ENCODE measurements at regions not wholly inside any gene's neighbourhood (a gene's known extent, or its start where the extent isn't known, plus 50 kb on each side); places are given as distances from the start of the nearest gene placed in this dataset.

DNA sequence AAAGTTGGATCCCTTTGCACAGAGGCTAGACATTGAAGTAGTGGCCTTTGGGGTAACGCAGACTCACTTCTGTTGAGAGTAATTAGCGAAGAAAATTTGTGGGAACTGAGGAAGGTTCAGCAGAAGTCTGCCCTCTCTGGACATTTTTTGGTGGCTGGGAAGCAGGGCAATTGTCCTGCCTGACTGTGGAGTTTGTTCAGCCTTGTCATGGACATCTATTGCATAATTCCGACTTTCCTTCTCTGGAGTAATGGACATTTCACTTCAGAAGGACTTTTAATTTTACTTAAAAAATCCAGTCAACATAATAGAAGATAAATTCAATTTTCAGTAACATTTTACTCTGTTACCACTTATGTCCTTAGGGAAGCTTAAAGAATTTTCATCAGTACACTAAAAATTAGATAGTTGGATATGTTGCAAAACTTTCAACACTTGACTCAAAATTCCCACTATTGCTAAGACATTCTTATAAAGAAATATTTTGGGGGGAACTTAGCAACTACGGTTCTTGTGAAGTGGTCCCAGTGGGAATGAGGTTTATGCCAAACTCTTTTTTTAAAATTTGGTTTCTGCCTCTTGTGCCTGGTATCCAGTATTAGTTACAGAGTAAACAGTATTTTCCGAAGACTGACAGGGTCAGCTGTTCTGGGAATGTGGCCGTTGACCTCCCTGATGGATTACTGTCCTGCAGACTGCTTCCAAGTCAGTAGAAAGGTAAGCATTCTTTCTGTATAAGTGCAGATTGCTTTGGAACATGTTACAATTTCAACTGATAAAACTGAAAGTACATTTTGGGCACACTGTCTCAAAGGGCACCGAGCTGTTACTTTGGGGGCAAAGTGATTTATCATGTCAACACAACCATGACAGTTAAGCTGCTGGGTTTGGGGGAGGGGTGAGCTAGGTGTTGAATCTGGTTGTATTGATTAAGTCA lies 100.6 kb upstream of the MLIP start:
- DNase-seq: no peak

DNA sequence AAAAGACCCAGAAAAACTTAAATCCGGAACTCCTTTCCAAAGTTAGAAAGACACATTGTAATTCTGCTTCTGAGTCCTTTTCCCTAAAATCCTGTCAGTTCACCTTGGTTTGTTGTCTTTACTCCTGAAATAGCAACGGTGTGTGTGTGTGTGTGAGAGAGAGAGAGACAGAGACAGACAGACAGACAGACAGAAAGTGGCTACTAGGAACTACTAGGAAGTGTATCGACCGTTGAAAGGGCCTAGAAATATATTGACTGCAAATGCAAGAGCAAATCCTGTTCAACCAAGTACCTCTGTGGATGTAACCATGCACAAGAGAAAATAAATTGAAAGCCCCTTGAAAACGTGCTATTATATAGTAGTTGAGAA lies 100.0 kb upstream of the MLIP start:
- no peak for DNase-seq

DNA sequence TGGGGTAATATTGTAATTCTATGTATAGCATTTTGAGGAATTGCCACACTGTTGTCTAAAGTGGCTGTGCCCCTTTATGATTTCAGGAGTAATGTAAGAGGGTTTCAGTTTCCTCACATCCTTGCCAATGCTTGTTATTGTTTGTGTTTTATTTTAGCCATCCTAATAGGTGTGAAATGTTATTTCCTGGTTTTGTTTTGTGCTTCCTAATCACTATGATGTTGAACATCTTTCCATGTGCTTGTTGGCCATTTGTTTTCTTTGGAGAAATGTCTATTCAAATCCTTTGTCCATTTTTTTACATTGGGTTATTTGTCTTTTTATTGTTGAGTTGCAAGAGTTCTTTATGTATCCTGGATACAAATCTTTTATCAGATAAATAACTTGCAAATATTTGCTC lies 97.3 kb upstream of the MLIP start:
- no peak for DNase-seq

DNA sequence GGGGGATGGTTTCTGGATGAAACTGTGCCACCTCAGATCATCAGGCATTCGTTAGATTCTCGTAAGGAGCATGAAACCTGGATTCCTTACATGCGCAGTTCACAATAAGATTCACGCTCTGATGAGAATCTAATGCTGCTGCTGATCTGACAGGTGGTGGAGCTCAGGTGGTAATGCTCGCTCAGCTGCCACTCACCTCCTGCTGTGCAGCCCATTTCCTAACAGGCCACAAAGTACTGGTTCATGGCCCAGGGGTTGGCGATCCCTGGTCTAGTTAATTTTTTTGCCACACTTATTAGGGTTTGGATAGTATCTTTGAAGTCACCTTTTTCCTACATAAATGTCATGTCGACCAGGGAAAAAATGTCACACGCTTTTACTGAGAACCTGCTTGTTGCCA lies 96.8 kb upstream of the MLIP start:
- DNase-seq: no peak

DNA sequence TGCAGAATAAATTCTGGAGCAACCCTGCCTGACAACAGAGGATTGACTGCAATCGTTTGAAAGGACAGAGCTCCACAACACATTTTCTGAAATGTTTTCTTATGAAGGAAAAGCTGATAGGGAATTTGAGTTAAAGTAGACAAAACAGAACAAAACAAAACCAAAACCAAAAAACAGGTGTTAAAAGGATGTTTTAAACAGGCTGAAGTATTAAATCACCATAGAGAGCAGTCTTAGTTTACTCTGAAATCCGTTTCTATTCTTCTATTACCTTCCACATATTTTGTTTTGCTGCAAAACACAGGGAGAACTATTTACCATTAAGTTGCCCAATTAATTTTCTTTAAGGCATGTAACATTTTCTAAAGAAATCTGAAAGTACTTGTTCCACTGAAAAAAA lies 93.4 kb upstream of the MLIP start:
- DNase-seq: no peak

DNA sequence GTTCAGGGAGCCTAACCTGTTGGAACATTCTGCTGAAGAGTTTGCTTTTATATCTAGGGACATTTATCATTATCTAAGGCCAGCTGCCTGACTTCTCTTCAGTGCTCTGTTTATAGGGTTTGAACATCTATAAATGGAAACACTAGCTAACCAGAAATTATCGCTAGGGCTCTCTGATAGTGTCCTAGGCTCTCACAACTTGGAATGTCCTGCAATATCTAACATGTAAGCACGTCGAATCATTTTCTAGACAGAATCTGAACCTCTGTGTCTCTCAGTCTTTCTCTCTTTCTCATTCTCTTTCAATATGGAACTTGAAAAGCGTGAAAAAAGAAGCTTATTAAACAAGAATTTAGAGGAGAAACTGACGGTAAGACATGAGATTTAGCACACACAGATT lies 92.5 kb upstream of the MLIP start:
- DNase-seq: no peak

DNA sequence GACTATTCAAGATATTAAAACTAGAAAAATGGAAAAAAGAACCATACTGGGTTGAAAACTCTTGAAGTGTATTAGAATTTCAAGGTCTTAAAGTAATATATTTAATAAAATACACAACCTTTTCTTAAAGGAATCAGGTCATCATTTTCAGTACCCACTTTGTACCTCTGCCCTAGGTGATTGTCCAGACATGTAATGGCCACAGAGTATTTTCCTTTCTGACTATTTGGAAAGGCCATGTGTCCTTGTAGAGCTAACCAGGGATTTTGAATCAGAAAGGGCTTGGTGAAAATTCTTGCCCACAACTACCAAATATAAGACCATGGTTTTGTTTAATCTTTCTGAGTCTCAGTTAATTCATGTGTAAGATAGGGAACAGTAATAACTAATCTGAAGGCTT lies 91.4 kb upstream of the MLIP start:
- no peak for DNase-seq

DNA sequence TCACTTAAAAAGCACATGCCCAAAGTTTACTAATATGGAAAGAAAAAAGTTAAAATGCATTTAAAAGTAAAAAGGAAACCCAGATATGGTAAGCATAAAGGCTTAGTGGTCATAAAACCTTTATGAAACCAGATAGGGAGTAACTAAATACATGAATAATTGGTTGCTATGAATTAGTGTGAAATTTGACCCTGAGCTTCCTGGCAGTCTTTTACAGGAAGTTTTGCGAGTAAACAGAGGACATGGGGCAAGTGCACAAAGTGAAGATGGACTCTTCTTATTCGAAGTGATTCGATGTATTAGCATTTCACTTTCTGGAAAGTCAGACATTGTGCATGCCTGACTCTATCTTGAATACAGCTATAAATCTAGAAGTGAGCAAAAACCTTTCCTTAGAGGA lies 90.9 kb upstream of the MLIP start:
- no peak for DNase-seq

DNA sequence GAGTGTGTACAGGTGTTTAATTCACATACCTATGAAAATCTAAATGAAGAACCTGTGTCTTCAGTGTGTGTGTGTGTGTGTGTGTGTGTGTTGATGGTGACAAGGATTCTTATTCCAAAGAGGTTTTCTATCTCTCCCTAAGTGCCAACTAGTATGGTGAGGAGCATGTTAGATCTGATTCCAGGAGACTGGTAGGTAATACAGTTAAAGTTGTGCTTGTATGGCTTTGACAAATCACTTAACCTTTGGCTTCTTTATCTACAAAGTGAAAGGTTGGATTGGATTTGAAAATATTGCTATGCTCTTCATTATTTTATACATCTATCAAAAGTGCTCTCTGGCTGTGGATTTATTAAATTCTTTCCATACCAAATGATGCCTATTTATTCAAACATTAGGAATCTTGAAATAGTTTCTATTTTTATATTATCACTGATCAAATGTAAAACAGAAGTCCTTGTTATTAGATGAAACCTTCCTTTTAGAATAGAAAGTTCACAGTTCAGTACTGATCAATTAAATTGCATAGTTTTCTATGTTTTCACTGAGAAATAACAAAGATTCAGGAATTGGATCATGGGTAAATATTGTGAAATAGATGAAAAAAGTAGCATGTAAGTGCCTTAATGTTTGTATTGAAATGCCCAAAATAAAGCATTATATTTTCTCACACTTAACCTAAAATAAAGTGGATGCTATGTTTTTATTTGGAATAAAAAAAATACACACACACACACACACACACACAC lies 84.4 kb upstream of the MLIP start:
- DNase-seq: no peak

DNA sequence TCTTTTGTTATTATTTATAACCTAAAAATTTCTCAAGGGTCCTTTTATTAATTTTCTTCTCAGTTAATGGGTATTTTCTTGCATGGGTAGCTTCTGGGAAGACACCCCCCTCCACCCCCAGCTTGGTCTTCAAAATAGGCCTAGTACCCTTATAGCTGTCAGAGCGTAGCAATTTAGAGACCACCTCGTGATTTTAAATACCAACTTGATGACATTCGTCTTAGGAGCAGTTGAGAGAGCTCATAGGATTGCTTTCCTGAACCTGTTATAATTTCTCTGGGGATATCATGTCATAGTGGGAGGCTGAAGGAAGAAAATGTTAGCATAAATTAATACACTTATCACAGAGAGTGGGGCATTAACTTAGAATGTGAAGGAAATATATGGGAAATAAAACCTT lies 83.1 kb upstream of the MLIP start:
- no peak for DNase-seq

DNA sequence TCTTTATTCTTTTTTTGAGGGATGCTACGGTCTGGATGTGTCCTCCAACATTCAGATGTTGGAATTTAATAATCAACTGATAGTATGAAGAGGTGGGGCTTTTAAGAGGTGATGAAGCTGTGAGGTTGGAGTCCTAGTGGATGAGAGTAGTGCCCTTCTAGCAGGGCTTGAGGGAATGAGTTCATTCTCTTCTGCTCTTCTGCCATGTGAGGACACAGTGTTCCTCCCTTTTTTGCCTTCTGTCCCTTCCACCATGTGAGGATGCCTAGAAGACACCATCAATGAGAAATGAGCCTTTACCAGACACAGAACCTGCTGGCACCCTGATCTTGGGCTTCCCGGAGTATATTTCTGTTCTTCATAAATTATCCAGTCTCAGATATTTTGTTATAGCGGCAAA lies 82.1 kb upstream of the MLIP start:
- DNase-seq: no peak

DNA sequence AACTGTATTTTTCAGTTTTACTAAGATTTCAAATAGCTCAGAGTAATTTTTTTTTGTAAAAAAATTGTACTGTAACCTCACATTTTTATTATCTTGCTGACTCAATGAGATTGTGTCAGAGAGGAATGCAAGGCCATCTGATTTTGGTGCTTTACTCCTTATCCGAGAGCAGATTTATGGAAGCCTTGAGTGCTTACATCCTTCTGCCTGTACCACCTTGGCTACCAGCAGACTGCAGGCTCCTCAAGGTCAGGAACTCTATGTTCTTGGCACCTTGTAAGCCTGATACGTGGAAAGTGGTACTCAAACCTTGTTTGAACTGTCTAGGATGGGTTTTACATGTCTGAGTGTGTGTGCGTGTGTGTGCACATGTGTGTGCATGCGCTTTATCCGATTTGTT lies 80.1 kb upstream of the MLIP start:
- DNase-seq: no peak

DNA sequence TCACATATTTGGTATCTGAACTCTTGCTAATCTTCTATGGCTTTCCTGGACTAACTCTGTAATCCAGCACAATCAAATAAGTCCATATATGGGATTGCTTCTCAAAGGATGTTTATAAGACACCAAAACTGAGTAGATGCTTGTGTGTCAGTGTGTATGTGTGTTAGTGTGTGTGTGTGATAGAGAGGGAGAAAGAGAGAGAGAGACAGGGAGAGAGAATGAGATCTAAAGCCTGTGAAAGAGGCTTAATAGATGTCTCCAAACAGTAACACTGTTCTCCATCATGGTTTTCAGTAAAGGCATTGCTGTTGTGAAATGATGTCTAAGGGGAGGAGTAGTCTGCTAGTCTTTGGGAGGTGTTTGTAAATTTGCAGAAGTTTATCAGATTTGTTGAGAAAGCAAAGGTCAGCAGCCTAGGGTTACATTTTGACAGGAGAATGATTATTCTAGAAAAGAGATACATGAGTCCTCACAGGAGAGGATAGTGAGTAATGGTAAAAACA lies 73.9 kb upstream of the MLIP start:
- DNase-seq: no peak

DNA sequence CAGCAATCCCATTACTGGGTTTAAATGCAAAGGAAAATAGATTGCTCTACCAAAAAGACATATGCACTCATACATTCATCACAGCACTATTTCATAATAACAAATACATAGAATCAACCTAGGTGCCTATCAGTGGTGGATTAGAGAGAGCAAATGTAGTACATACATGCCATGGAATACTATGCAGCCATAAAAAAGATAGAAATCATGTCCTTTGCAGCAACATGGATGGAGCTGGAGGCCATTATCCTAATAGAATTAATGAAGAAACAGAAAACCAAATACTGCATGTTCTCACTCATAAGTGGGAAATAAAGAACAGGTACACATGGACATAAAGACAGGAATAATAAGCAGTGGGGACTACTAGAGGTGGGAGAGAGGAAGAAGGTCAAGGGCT lies 70.7 kb upstream of the MLIP start:
- no peak for DNase-seq

DNA sequence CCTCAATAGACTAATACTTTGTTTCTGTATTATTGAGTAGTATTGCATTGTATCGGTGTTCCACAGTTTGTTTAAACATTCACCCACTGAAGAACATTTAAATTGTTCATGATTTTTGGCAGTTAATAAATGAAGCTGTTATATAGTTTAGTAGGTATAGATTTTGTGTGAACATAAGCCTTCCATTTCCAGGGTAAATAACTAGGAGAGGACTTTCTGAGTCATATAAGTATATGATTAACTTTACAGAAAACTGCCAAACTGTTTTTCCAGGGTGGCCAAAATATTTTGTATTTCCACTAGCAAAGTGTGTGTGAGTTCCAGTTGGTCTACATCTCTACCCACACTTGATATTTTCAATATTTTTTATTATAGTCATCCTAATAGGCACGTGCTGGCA lies 70.0 kb upstream of the MLIP start:
- DNase-seq: no peak

DNA sequence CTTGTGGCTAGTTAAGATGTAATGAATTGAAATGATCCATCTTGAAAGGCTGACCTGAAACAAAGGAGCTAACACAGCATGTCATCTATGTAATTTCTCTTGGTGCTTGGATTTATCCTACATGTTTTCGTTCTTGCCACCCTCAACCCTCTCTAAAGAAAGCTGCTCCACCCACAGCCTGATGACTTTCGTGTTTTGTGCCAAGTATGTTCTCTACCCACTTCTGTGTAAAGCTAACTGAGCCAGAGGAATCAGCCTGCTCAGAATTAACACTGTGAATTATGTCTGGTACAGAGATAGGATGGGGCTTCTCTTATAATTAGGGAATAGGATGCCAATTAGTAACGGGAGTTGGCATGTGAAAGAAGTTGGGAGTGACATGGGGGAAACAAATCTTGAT lies 67.9 kb upstream of the MLIP start:
- no peak for DNase-seq

DNA sequence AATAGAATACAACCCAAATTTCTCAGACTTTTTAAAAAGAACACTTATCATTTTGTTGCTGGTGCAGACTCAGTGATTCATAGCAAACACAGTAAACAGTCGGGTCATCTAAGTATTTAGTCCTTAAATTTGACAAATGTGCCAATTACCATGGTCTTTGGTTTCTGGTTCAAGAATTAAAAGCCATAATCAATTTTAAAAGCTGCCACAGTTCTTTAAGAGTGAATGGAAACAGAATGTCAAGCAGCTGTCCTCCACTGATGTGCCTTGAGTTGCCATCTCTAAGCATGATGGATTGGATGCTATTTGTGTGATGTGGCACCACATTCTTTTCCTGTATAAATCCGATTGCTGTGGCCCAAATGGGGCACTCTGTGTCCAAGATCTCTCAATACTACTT lies 67.2 kb upstream of the MLIP start:
- no peak for DNase-seq

DNA sequence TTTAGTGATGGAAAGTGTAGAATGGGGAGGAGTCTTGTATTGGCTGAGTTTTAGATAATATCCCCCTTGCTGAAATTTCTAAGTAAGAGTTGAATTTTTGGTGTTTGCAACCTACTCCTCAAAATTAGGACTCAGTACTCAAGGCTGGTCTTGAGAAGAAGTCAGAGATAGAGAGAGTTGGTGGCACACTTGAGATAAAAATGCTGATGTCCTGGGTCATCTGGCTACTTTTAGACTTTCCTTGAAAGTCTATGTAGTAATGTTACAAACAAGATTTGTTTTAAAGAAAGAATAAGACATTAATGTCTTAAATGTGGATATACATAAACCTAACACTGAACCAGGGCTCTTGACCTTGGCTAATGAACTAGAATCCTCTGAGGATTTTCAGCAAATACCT lies 62.5 kb upstream of the MLIP start:
- DNase-seq: no peak

DNA sequence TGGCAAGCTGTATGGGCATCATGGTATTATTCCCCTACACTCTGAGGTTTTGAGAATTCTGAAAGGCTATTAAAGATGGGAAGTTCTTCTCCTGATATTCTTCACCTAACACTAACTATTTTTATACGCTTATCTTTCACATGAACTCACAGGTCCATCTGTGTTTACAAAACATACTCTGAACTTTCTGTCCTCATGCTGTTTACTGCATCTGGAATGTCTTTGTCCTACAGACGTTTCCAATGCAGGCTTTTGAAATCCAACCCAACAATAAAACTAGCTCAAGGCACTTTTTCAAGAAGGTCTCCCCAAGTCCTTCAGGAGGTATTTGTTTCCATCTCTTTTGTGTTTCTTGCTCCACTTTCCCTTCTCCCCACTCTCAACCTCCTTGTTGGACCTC lies 60.5 kb upstream of the MLIP start:
- no peak for DNase-seq

DNA sequence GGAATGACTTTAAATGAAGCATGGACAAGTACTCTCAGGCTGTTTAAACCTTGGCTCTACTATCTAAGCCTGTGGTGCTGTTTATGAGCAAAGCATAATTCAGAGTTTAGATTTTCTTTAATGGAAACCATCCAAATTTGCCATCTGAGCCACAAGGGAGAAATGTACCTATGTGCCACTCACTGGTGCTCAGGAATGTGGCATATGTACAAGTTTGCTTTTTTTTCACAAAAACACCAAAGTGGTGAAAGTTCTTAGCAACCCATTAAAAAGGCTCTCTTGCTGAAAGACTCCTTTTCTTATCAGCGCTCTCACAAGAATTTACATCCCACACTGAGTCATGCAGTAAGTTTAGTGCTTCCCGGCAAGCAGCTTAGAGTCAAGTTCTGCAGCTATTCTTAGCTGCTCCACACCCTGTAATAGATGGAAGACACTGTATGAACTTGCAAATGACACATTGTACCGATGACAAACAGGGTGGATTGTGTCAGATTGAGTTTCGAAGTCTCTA lies 57.3 kb upstream of the MLIP start:
- DNase-seq: peak; percentile 4

DNA sequence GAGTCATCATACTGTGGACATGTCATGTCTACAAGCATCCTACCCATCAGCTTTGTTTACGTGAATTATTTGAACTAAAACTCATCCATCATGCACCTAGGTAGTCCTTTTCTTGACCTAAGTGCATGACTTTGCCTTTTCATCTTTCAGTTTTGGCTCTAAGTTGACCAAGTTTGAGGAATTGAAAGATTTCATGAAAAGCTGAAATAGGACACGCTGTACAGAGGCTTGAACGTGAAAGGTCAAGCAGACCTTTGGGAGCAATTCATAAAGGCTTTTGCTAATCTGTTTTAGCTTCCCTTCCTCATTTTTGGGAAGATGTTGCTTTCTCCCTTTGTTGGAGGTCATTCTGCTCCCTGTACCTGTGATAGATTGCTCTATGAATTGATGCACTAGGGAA lies 55.1 kb upstream of the MLIP start:
- no peak for DNase-seq

DNA sequence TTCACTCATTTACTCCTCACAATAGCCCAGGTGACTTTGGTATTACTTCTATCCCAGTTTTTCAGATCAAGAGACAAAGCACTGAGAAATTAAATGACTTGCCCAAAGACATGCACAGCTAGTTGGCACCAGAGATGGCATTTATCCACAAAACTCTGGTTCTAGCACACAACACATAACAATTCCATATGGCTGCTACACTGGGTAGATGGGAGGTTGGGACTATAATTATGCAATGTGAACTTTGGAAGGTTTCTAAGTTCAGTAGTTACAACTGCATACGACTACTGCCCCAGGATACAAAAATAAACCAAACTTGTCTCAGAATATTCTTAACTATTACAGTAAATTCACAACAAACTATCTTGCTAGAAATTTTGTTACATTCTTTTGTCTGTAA lies 54.2 kb upstream of the MLIP start:
- no peak for DNase-seq

DNA sequence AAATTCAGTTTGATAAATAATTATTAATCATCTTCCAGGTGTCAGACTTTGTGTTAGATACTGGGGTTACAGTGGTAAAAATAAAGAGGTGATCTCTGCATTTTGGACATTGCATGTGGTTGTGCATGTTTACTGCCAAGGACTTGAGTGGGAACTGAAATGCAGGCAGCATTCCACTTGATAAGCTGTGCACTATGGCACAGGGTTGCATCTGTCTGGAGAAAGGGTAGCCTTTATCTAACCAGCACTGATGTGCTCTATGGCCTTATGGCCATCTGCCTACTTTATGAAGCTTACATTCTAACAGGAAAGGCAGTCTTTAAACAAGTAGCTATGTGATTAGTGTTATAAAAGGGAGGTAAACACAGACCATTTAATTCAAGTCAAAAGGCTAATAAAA lies 53.0 kb upstream of the MLIP start:
- no peak for DNase-seq

DNA sequence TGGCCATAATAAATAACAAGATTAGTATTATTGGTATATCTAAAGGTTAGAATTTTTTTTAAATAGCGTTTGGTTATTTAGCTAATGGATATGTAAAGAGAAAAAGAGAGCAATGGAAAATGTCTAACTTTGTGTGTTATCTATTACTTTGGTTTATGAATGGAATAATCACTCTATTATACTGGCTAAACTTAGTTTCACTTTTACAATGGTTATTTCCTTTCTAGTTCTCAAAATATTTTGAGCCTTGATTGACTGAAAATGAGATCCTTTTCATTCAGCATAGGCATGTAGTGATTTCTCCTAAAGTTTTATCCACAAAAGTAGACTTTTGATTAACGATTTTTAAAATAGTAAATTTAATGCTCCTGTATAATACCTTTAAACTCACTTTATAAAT lies 51.6 kb upstream of the MLIP start:
- no peak for DNase-seq

Data from 8988T (cell line).